ENCODE measurements at regions not wholly inside any gene's neighbourhood (a gene's known extent, or its start where the extent isn't known, plus 50 kb on each side); places are given as distances from the start of the nearest gene placed in this dataset.

- no peaks in the 10 kb centered on the region for H4K20me1 ChIP-seq (ENCODE audit: insufficient read depth, low read length)
- no peak for DNase-seq (ENCODE audit: insufficient read length, low spot score, missing footprints)
- no peaks in the 10 kb centered on the region for H3K36me3 ChIP-seq (ENCODE audit: insufficient read depth, low read length)
- no peaks in the 10 kb centered on the region for H3K27me3 ChIP-seq (ENCODE audit: insufficient read depth, low read length)
- H3K27ac ChIP-seq (ENCODE audit: low read depth, low read length): no peak overlapping the region
- no peaks in the 10 kb centered on the region for H3K9me3 ChIP-seq (ENCODE audit: low read depth, low read length)
- no peak for TF ChIP-seq CTCF (IDR thresholded peaks at IDR 0.05; ENCODE audit: extremely low read depth, low read depth, low read length)
- H3K4me2 ChIP-seq (ENCODE audit: insufficient read depth, low read length): no peak overlapping the region
- H2AFZ ChIP-seq (ENCODE audit: low read length): no peak overlapping the region
- no peaks in the 10 kb centered on the region for H3K4me1 ChIP-seq (ENCODE audit: insufficient read depth, low read length)
- no peak overlapping the region for H3K4me3 ChIP-seq (ENCODE audit: insufficient read depth, low read length)
- H3K79me2 ChIP-seq (ENCODE audit: insufficient read depth, low read length): no peaks in the 10 kb centered on the region
These were observed 684.8 kb upstream of the PTBP2 start for GRCh38 chr1:96036763-96037162.

- H3K4me2 ChIP-seq (ENCODE audit: insufficient read depth, low read length): no peak overlapping the region
- no peaks in the 10 kb centered on the region for H4K20me1 ChIP-seq (ENCODE audit: insufficient read depth, low read length)
- H3K27ac ChIP-seq (ENCODE audit: low read depth, low read length): no peak overlapping the region
- DNase-seq (ENCODE audit: insufficient read length, low spot score, missing footprints): no peak
- H3K9me3 ChIP-seq (ENCODE audit: low read depth, low read length): no peaks in the 10 kb centered on the region
- H3K79me2 ChIP-seq (ENCODE audit: insufficient read depth, low read length): no peaks in the 10 kb centered on the region
- H3K36me3 ChIP-seq (ENCODE audit: insufficient read depth, low read length): no peaks in the 10 kb centered on the region
- no peak for TF ChIP-seq CTCF (IDR thresholded peaks at IDR 0.05; ENCODE audit: extremely low read depth, low read depth, low read length)
- H2AFZ ChIP-seq (ENCODE audit: low read length): no peak overlapping the region
- no peak overlapping the region for H3K4me3 ChIP-seq (ENCODE audit: insufficient read depth, low read length)
- H3K4me1 ChIP-seq (ENCODE audit: insufficient read depth, low read length): no peaks in the 10 kb centered on the region
- H3K27me3 ChIP-seq (ENCODE audit: insufficient read depth, low read length): no peaks in the 10 kb centered on the region
These were observed 682.9 kb upstream of the PTBP2 start for GRCh38 chr1:96038636-96039035.

- Histone ChIP-seq H3K27me3 (ENCODE audit: insufficient read depth, low read length) (no peaks in the 10 kb centered on the region), H3K79me2 (ENCODE audit: insufficient read depth, low read length) (no peaks in the 10 kb centered on the region)
- TF ChIP-seq CTCF (IDR thresholded peaks at IDR 0.05; ENCODE audit: extremely low read depth, low read depth, low read length): no peak
These were observed 681.7 kb upstream of the PTBP2 start for GRCh38 chr1:96039910-96040309.

GRCh38 chr1:96041470-96041869 lies 680.1 kb upstream of the PTBP2 start:
- Histone ChIP-seq H3K4me2 (ENCODE audit: insufficient read depth, low read length) (no peak overlapping the region), H3K27me3 (ENCODE audit: insufficient read depth, low read length) (no peaks in the 10 kb centered on the region), H3K36me3 (ENCODE audit: insufficient read depth, low read length) (no peaks in the 10 kb centered on the region), H3K4me1 (ENCODE audit: insufficient read depth, low read length) (no peaks in the 10 kb centered on the region), H3K9me3 (ENCODE audit: low read depth, low read length) (no peaks in the 10 kb centered on the region), H3K27ac (ENCODE audit: low read depth, low read length) (no peak overlapping the region), H3K79me2 (ENCODE audit: insufficient read depth, low read length) (no peaks in the 10 kb centered on the region), H2AFZ (ENCODE audit: low read length) (no peak overlapping the region), H4K20me1 (ENCODE audit: insufficient read depth, low read length) (no peaks in the 10 kb centered on the region), H3K4me3 (ENCODE audit: insufficient read depth, low read length) (no peak overlapping the region)
- DNase-seq (ENCODE audit: insufficient read length, low spot score, missing footprints): no peak
- TF ChIP-seq CTCF (IDR thresholded peaks at IDR 0.05; ENCODE audit: extremely low read depth, low read depth, low read length): no peak

More at GRCh38 chr1:96039910-96040309, 681.7 kb upstream of the PTBP2 start:
- Histone ChIP-seq H3K9me3 (ENCODE audit: low read depth, low read length) (no peaks in the 10 kb centered on the region), H3K4me1 (ENCODE audit: insufficient read depth, low read length) (no peaks in the 10 kb centered on the region), H2AFZ (ENCODE audit: low read length) (no peak overlapping the region), H3K4me2 (ENCODE audit: insufficient read depth, low read length) (no peak overlapping the region), H3K36me3 (ENCODE audit: insufficient read depth, low read length) (no peaks in the 10 kb centered on the region), H3K4me3 (ENCODE audit: insufficient read depth, low read length) (no peak overlapping the region), H4K20me1 (ENCODE audit: insufficient read depth, low read length) (no peaks in the 10 kb centered on the region), H3K27ac (ENCODE audit: low read depth, low read length) (no peak overlapping the region)
- DNase-seq (ENCODE audit: insufficient read length, low spot score, missing footprints): no peak
